ENCODE measurements at regions not wholly inside any gene's neighbourhood (a gene's known extent, or its start where the extent isn't known, plus 50 kb on each side); places are given as distances from the start of the nearest gene placed in this dataset.
"Not testable (repeated sequence)": the region's sequence is repeated elsewhere in the genome, so short reads cannot be mapped to it uniquely, and the experiment has no call there.

GRCh38 chr4:75287738-75288517 lies 226.3 kb downstream of the RCHY1 start:
- DNase-seq: no peak

- DNase-seq: no peak
These were observed 228.4 kb downstream of the RCHY1 start for GRCh38 chr4:75285837-75286236.

GRCh38 chr4:75284831-75285230 lies 229.4 kb downstream of the RCHY1 start:
- no peak for DNase-seq

DNA sequence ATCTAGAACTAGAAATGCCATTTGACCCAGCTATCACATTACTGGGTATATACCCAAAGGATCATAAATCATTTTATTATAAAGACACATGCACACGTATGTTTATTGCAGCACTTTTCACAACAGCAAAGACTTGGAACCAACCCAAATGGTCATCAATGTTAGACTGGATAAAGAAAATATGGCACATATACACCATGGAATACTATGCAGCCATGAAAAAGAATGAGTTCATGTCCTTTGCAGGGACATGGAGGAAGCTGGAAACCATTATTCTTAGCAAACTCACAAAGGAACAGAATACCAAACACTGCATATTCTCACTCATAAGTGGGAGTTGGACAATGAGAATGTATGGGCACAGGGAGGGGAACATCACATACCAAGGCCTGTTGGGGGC lies 233.7 kb downstream of the RCHY1 start:
- DNase-seq: not testable (repeated sequence)

DNA sequence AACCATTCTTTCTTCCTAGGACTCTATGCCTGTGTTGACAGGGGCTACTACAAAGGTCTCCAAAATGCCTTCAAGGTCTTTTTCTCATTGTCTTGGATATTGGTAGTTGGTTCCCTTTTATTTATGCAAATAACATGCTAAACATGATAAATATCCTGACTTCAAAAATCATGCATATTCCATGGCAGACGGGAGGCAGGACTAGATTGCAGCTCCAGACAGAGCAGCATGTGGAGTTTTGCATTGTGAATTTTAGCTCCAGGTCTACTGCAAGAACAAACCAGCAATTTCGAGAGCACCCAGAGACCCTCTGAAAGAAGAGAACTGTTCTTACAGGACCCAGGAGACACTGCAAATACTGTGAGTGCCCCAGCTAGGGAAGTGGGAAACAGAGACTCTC lies 254.9 kb downstream of the RCHY1 start:
- DNase-seq: no peak

DNA sequence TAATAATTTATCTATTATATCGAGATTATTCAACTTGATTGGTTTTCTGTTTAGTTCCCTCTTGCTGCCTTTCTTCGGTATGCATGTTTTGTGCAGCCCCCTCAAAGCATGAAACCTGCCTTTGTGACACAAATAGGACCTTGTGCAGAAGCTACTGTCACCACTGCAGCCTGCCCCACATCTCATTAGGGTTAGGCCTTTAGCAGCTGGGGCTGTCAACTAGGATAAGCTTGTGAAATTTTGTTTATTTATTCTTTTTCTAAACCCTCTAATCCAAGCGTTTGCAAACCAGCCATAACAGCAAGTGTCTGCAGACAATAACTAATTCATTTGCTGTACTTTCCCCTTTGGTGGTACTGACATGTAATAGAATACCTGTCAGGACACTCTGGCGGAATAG lies 258.9 kb downstream of the RCHY1 start:
- no peak for DNase-seq

GRCh38 chr4:75254745-75255144 lies 259.5 kb downstream of the RCHY1 start:
- no peak for DNase-seq

DNA sequence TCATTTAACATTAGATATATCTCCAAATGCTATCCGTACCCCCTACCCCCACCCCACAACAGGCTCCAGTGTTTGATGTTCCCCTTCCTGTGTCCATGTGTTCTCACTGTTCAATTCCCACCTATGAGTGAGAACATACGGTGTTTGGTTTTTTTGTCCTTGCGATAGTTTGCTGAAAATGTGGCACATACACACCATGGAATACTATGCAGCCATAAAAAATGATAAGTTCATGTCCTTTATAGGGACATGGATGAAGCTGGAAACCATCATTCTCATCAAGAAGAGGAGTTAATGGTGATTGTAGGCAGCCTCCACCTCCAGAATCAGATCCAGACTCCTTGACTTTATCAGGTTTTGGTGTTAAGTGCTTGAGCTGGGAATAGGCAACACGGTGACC lies 261.1 kb downstream of the RCHY1 start:
- DNase-seq: not testable (repeated sequence)

- no peak for DNase-seq
These were observed 262.7 kb downstream of the RCHY1 start for GRCh38 chr4:75251547-75251946.

- DNase-seq: no peak
These were observed 264.5 kb downstream of the RCHY1 start for GRCh38 chr4:75249739-75250138.

DNA sequence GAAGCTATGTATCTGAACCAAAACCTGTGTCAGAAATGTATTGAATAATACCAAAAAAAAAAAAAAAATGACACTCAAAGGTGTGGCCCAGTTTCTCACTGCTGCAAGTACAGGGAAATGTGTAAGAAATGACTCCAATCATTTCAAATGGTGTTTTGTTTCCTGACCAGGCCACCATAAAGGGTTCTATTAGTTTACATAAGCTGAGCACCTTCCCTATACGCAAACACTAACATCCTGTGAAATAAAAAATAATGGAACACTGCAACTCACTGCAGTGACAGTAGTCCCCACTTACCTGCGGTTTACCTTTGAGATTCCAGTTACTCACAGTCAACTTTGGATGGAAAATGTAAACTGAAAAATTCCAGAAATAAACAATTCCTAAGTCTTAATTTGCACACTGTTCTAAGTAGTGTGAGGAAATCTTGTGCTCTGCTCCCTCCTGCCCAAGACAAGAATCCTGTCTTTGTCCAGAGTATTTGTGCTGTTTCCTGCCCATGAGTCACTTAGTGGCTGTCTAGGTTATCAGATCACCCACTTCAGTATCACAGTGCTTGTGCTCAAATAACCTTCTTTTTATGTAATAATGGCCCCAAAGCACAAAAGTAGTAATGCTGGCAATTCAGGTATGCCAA lies 265.3 kb downstream of the RCHY1 start:
- no peak for DNase-seq

DNA sequence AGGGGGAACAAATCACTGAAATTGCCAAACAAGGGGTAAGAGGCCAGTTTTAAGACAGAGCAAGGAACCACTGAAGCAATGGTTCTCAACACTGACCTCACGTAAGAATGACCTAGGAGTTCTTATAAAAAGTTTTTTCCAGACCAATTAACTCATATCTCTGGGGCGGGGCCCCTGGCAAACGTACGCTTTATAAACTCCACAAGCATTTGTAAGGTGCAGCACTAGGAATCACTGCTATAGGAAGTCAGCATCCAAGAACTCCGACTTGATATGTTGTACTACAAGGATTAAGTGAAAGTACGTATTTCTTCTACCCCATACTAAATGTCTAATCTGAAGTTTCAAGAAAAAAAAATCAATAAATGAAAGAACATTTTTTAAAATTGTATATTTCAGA lies 269.9 kb downstream of the RCHY1 start:
- no peak for DNase-seq

DNA sequence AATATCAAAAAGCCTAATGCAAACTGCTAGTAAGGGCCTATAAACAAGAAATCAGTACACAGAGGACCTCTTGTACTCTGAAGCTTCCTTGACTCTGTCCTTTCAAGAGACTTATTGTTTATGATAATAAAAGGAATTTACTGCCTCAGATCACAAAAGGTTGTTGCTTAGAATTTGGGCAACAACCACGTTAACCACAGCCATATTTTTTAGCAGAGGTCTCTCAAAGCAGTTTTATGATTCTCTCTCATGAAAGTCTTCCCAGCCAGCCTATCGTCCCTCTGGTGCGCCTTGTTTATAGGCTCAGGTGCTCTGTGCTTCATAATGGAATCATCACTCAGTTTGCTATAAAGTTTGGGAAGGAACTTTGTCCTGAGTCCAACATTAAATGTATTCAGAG lies 270.6 kb downstream of the RCHY1 start:
- no peak for DNase-seq

DNA sequence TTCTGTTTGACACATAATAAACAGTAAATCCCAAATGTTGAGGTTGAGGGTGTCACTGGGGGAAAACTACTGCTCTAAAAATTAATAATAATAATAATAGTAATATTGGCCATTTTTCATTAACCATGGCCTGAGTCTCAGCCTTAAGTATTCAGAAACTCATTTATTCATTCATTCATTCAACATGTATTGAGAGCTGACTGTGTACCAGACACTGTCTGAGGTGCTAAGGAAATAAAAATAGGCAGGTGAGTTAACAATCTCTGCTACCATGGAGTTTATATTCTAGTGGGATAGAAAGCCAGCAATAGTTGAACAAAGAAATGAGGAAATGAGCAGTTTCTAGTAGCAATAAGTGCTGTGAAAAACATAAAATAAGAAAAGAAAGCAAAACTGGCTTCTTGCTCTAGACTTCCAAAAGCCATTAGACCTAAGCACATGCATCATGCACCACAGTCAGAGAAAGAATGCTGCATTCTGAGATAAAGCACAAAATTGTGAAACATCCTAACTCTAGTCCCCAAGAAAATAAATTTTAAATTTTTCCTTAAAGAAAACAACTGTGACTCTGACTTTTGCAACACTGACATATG lies 278.7 kb downstream of the RCHY1 start:
- no peak for DNase-seq

DNA sequence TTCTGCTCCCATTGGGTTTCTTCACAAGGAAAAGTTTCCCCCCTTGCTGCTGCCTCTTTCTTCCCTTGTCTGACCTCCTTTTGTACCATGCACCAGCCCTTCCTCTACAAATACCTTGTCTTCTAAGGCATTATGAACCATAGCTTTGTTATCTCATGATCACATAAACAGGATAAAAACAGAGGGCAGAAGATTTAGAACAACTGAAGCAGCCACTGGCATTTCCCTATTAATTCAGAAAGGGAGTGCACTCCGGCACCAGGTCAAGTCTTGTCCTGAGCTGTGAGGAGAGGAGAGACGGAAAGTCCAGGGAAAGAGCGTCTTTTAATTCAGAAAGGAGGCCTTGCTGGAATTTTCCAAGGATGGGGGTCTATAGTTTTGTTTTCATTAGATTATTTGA lies 281.7 kb downstream of the RCHY1 start:
- DNase-seq: no peak

DNA sequence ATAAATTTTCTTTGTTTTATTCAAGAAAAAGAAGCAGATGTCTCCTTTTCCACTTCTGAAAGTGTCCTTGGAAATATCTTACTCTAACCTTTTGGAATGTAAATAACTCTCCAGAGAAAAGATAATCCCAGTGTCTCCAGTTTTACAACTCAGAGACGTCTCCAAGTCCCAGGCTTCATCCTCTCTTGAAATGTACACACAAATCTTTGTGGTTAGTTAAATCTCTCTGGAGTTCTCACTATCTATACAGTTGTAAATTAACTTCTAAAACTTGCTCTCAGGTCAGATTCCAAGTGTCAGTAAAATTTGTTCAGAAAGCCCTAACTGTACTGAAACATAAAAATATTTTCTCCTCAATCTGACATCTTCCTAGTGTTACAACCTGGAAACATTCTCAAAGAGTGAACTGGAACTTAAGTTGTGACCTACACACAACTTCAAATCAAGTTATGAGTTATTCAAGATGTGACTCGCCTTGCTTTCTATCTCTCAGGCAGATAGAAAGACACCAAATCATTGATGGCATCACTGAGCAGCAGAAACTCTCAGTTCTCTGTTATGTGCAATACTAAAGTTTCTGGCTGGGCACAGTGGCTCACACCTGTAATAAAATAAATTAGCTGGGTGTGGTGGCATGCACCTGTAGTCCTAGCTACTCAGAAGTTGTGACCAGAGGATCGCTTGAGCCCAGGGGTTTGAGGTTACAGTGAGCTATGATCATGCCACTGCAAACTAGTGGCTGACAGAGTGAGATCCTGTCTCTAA lies 284.2 kb downstream of the RCHY1 start:
- DNase-seq: no peak

- DNase-seq: no peak
These were observed 280.6 kb downstream of the PARM1 start for GRCh38 chr4:75213480-75213879.

- no peak for DNase-seq
These were observed 278.5 kb downstream of the PARM1 start for GRCh38 chr4:75211422-75211821.

GRCh38 chr4:75207902-75208301 lies 275.0 kb downstream of the PARM1 start:
- DNase-seq: no peak

- no peak for DNase-seq
These were observed 262.2 kb downstream of the PARM1 start for GRCh38 chr4:75195111-75195510.

- DNase-seq: no peak
These were observed 261.3 kb downstream of the PARM1 start for GRCh38 chr4:75194180-75194579.

GRCh38 chr4:75192182-75192581 lies 259.3 kb downstream of the PARM1 start:
- DNase-seq: not testable (repeated sequence)

- peak; percentile 11 for DNase-seq
These were observed 256.9 kb downstream of the PARM1 start for GRCh38 chr4:75189711-75190335.
